ENCODE measurements at regions not wholly inside any gene's neighbourhood (a gene's known extent, or its start where the extent isn't known, plus 50 kb on each side); places are given as distances from the start of the nearest gene placed in this dataset.

DNA sequence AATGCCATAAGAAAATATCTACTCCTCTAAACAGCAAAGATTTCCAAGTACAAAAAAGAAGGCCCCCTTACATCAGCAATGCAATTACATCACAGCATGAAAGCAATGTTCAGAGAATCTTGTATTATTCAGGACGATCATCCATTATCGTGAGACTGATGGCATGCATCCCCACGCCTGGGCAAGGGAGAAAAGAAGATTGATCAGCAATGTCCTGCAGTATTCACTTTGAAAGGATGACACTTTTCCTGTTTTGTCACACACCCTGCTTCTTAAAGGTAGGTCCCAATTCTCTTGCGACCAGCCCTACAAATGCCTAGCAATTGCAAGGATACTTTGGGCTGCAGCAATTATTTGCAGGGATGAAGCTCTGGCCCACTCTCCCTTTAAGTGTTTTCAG is 108.7 kb downstream of the TOMM20 start:
- Histone ChIP-seq H3K36me3 (ENCODE audit: control insufficient read depth, insufficient read depth, low read length) (no peaks in the 10 kb centered on the region), H3K4me1 (ENCODE audit: control insufficient read depth, insufficient read depth, low read length) (peaks cover 31% of the 10 kb centered on the region), H3K27me3 (ENCODE audit: control insufficient read depth, insufficient read depth, low read length) (no peaks in the 10 kb centered on the region), H3K27ac (ENCODE audit: low read length) (peak overlapping the region; percentile 82), H3K9me3 (ENCODE audit: control insufficient read depth, insufficient read depth, low read depth, low read length) (no peaks in the 10 kb centered on the region), H3K4me3 (ENCODE audit: low read depth in 2 of 2, low read length in 2 of 2) (no peak overlapping the region)
- BruUV-seq (replicated peaks), result no TSS peak
- ATAC-seq (no peak), DNase-seq (ENCODE audit: low read depth, low spot score) (no peak)
- TF ChIP-seq POLR2AphosphoS5 (IDR thresholded peaks at IDR 0.05; ENCODE audit: low read depth, low read length) (no peak), TCF7L2 (IDR thresholded peaks at IDR 0.05; ENCODE audit: low read depth, low read length) (no peak), SIN3A (IDR thresholded peaks at IDR 0.05; ENCODE audit: borderline replicate concordance, insufficient read depth, low read depth, low read length) (no peak)
- TF ChIP-seq, protein P1, sequence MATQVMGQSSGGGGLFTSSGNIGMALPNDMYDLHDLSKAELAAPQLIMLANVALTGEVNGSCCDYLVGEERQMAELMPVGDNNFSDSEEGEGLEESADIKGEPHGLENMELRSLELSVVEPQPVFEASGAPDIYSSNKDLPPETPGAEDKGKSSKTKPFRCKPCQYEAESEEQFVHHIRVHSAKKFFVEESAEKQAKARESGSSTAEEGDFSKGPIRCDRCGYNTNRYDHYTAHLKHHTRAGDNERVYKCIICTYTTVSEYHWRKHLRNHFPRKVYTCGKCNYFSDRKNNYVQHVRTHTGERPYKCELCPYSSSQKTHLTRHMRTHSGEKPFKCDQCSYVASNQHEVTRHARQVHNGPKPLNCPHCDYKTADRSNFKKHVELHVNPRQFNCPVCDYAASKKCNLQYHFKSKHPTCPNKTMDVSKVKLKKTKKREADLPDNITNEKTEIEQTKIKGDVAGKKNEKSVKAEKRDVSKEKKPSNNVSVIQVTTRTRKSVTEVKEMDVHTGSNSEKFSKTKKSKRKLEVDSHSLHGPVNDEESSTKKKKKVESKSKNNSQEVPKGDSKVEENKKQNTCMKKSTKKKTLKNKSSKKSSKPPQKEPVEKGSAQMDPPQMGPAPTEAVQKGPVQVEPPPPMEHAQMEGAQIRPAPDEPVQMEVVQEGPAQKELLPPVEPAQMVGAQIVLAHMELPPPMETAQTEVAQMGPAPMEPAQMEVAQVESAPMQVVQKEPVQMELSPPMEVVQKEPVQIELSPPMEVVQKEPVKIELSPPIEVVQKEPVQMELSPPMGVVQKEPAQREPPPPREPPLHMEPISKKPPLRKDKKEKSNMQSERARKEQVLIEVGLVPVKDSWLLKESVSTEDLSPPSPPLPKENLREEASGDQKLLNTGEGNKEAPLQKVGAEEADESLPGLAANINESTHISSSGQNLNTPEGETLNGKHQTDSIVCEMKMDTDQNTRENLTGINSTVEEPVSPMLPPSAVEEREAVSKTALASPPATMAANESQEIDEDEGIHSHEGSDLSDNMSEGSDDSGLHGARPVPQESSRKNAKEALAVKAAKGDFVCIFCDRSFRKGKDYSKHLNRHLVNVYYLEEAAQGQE (IDR thresholded peaks at IDR 0.05; ENCODE audit: insufficient read depth in 1 of 2, low read depth in 2 of 2, low read length in 1 of 2), result no peak
- TF ChIP-seq, protein P2, sequence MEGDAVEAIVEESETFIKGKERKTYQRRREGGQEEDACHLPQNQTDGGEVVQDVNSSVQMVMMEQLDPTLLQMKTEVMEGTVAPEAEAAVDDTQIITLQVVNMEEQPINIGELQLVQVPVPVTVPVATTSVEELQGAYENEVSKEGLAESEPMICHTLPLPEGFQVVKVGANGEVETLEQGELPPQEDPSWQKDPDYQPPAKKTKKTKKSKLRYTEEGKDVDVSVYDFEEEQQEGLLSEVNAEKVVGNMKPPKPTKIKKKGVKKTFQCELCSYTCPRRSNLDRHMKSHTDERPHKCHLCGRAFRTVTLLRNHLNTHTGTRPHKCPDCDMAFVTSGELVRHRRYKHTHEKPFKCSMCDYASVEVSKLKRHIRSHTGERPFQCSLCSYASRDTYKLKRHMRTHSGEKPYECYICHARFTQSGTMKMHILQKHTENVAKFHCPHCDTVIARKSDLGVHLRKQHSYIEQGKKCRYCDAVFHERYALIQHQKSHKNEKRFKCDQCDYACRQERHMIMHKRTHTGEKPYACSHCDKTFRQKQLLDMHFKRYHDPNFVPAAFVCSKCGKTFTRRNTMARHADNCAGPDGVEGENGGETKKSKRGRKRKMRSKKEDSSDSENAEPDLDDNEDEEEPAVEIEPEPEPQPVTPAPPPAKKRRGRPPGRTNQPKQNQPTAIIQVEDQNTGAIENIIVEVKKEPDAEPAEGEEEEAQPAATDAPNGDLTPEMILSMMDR (IDR thresholded peaks at IDR 0.05), result no peak
- POLR2A ChIA-PET, result no interaction called here
- intact Hi-C loops (cut with micrococcal nuclease; ENCODE audit: unreplicated experiment), result no loop called here
- in situ Hi-C loops (cut with HindIII; ENCODE audit: low pct_unique_long_range_greater_than_20kb, low sequenced_read_pairs), result no loop called here
- CTCF ChIA-PET, result no interaction called here

DNA sequence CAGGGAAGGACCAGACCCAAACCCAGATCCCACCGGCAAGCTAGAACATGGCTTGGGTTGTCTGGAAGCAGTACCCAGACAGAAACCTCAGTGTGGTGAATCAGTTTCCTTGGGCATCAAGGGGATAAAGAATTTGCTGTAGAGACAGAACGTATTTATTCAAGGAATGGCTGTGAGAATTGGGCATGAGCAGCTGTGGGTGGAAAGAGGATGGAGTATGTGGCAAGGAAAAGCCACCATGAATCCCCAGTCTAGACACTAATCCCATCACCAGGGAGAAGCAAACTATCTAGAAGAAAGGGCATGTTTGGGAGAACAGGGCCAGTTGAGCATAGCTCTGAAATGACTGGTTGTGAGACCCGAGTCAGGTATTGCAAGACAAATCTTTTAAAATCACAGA is 109.2 kb downstream of the TOMM20 start:
- no peak for DNase-seq (ENCODE audit: low read depth, low spot score)
- H3K9me3 ChIP-seq (ENCODE audit: control insufficient read depth, insufficient read depth, low read depth, low read length), result no peaks in the 10 kb centered on the region
- H3K4me1 ChIP-seq (ENCODE audit: control insufficient read depth, insufficient read depth, low read length), result peaks cover 31% of the 10 kb centered on the region
- no peak overlapping the region for H3K4me3 ChIP-seq (ENCODE audit: low read depth in 2 of 2, low read length in 2 of 2)
- ATAC-seq, result no peak
- H3K27me3 ChIP-seq (ENCODE audit: control insufficient read depth, insufficient read depth, low read length), result no peaks in the 10 kb centered on the region
- BruUV-seq (replicated peaks), result no TSS peak
- in situ Hi-C loops (cut with HindIII; ENCODE audit: low pct_unique_long_range_greater_than_20kb, low sequenced_read_pairs), result no loop called here
- TF ChIP-seq TCF7L2 (IDR thresholded peaks at IDR 0.05; ENCODE audit: low read depth, low read length) (no peak), SIN3A (IDR thresholded peaks at IDR 0.05; ENCODE audit: borderline replicate concordance, insufficient read depth, low read depth, low read length) (no peak), POLR2AphosphoS5 (IDR thresholded peaks at IDR 0.05; ENCODE audit: low read depth, low read length) (no peak)
- TF ChIP-seq, protein P2 (IDR thresholded peaks at IDR 0.05), result no peak
- TF ChIP-seq, protein P1 (IDR thresholded peaks at IDR 0.05; ENCODE audit: insufficient read depth in 1 of 2, low read depth in 2 of 2, low read length in 1 of 2), result no peak
- ChIA-PET POLR2A (no interaction called here), CTCF (no interaction called here)
- intact Hi-C loops (cut with micrococcal nuclease; ENCODE audit: unreplicated experiment), result no loop called here
- H3K27ac ChIP-seq (ENCODE audit: low read length), result peak overlapping the region; percentile 82
- H3K36me3 ChIP-seq (ENCODE audit: control insufficient read depth, insufficient read depth, low read length), result no peaks in the 10 kb centered on the region

Data from Panc1 (cell line).